ENCODE measurements at regions not wholly inside any gene's neighbourhood (a gene's known extent, or its start where the extent isn't known, plus 50 kb on each side); places are given as distances from the start of the nearest gene placed in this dataset.

DNA sequence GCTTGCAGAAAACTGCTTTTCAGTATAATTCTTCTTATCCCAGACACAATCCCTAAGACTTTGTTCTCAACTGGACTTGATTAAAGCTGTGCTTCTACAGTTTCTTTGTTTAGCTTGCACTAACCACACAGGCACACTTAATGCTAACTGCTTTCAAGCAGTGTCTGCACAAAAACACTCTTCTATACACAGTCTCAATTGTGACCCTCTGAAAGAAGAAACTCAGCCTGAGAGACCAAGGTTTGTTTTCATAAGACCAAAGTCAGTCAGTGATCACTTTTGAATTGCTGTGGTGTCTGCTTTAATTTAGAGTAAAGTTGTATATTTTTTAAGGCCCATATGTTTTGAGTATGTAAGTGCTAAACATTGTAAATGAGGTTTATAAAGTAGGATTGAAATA, 431.2 kb downstream of the KCTD12 start:
- TF ChIP-seq, protein P1, sequence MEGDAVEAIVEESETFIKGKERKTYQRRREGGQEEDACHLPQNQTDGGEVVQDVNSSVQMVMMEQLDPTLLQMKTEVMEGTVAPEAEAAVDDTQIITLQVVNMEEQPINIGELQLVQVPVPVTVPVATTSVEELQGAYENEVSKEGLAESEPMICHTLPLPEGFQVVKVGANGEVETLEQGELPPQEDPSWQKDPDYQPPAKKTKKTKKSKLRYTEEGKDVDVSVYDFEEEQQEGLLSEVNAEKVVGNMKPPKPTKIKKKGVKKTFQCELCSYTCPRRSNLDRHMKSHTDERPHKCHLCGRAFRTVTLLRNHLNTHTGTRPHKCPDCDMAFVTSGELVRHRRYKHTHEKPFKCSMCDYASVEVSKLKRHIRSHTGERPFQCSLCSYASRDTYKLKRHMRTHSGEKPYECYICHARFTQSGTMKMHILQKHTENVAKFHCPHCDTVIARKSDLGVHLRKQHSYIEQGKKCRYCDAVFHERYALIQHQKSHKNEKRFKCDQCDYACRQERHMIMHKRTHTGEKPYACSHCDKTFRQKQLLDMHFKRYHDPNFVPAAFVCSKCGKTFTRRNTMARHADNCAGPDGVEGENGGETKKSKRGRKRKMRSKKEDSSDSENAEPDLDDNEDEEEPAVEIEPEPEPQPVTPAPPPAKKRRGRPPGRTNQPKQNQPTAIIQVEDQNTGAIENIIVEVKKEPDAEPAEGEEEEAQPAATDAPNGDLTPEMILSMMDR (IDR thresholded peaks at IDR 0.05; ENCODE audit: insufficient read depth, low read length): no peak
- no peak for TF ChIP-seq POLR2AphosphoS5 (IDR thresholded peaks at IDR 0.05; ENCODE audit: low read depth)
